ENCODE measurements at regions not wholly inside any gene's neighbourhood (a gene's known extent, or its start where the extent isn't known, plus 50 kb on each side); places are given as distances from the start of the nearest gene placed in this dataset.

- TF ChIP-seq, protein P1, sequence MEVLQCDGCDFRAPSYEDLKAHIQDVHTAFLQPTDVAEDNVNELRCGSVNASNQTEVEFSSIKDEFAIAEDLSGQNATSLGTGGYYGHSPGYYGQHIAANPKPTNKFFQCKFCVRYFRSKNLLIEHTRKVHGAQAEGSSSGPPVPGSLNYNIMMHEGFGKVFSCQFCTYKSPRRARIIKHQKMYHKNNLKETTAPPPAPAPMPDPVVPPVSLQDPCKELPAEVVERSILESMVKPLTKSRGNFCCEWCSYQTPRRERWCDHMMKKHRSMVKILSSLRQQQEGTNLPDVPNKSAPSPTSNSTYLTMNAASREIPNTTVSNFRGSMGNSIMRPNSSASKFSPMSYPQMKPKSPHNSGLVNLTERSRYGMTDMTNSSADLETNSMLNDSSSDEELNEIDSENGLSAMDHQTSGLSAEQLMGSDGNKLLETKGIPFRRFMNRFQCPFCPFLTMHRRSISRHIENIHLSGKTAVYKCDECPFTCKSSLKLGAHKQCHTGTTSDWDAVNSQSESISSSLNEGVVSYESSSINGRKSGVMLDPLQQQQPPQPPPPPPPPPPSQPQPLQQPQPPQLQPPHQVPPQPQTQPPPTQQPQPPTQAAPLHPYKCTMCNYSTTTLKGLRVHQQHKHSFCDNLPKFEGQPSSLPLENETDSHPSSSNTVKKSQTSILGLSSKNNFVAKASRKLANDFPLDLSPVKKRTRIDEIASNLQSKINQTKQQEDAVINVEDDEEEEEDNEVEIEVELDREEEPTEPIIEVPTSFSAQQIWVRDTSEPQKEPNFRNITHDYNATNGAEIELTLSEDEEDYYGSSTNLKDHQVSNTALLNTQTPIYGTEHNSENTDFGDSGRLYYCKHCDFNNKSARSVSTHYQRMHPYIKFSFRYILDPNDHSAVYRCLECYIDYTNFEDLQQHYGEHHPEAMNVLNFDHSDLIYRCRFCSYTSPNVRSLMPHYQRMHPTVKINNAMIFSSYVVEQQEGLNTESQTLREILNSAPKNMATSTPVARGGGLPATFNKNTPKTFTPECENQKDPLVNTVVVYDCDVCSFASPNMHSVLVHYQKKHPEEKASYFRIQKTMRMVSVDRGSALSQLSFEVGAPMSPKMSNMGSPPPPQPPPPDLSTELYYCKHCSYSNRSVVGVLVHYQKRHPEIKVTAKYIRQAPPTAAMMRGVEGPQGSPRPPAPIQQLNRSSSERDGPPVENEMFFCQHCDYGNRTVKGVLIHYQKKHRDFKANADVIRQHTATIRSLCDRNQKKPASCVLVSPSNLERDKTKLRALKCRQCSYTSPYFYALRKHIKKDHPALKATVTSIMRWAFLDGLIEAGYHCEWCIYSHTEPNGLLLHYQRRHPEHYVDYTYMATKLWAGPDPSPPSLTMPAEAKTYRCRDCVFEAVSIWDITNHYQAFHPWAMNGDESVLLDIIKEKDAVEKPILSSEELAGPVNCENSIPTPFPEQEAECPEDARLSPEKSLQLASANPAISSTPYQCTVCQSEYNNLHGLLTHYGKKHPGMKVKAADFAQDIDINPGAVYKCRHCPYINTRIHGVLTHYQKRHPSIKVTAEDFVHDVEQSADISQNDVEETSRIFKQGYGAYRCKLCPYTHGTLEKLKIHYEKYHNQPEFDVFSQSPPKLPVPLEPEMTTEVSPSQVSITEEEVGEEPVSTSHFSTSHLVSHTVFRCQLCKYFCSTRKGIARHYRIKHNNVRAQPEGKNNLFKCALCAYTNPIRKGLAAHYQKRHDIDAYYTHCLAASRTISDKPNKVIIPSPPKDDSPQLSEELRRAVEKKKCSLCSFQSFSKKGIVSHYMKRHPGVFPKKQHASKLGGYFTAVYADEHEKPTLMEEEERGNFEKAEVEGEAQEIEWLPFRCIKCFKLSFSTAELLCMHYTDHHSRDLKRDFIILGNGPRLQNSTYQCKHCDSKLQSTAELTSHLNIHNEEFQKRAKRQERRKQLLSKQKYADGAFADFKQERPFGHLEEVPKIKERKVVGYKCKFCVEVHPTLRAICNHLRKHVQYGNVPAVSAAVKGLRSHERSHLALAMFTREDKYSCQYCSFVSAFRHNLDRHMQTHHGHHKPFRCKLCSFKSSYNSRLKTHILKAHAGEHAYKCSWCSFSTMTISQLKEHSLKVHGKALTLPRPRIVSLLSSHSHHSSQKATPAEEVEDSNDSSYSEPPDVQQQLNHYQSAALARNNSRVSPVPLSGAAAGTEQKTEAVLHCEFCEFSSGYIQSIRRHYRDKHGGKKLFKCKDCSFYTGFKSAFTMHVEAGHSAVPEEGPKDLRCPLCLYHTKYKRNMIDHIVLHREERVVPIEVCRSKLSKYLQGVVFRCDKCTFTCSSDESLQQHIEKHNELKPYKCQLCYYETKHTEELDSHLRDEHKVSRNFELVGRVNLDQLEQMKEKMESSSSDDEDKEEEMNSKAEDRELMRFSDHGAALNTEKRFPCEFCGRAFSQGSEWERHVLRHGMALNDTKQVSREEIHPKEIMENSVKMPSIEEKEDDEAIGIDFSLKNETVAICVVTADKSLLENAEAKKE (CRISPR knock-in tag; IDR thresholded peaks at IDR 0.05): no peak
Measured at GRCh38 chr4:144504883-144505282, 141.1 kb upstream of the HHIP start (continued).

DNA sequence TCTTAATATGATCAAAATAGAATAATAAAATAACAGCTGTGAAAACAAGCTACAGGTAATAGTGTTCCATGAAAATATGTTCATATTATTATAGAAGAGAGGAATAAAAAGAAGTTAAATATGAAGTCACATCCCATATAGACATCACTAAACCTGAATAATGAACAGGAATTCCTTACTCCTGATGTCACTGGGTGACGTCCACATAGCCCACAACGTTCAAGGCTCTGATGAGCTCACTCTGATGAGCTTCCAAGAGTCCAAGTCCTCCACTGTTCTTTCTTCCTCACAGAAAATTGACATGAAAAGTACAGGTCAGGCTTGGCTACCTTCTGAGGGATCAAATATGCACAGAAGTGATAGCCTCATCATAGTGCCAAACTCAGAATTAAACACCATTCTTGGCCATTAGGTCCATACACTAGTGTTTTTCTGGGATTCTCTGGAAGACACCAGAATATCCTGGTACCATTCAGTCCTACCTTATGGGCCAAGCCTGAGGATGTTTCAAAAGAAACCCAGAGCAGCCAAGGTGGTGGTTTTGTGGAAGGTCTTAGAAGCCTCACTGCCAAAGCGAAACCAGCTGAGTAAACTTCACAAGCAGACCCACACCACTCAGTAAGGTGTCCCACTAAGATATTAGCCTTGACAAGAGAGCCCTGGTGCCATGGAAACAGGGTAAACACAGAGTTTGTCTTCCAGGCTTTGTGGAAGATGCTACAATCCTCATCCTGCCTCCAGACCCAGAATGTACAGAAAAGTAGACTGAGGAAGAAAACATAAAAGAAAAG is 138.4 kb upstream of the HHIP start:
- H4K20me1 ChIP-seq (replicated peaks; ENCODE audit: insufficient read depth): no peaks in the 10 kb centered on the region
- no peaks in the 10 kb centered on the region for H3K27me3 ChIP-seq (ENCODE audit: insufficient read depth)
- Mint-ChIP-seq H3K27me3 (ENCODE audit: insufficient read depth, low read depth, poor library complexity) (no peaks in the 10 kb centered on the region), H3K36me3 (ENCODE audit: low read depth) (no peaks in the 10 kb centered on the region), H3K4me3 (no peak overlapping the region), H3K9me3 (no peaks in the 10 kb centered on the region; the same call in 2 of the 3 replicates), H3K27ac (no peak overlapping the region), H3K4me1 (peaks cover 9% of the 10 kb centered on the region)
- H3K4me1 ChIP-seq (ENCODE audit: insufficient read depth): peaks cover 6% of the 10 kb centered on the region; the same call in 1 of the 2 replicates
- no peak overlapping the region for H2AFZ ChIP-seq
- H3K79me2 ChIP-seq (replicated peaks; ENCODE audit: insufficient read depth): no peaks in the 10 kb centered on the region
- H3F3A ChIP-seq (replicated peaks; ENCODE audit: low read depth): no peaks in the 10 kb centered on the region
- no peak overlapping the region for H3K4me2 ChIP-seq
- DNase-seq (ENCODE audit: low spot score) (no peak), ATAC-seq (no peak)
- 0 out of 2 replicates have a peak, but pooled peaks cover 4% of the 10 kb centered on the region for H3K9me2 ChIP-seq (ENCODE audit: insufficient read depth)
- no peak overlapping the region for H3K27ac ChIP-seq (ENCODE audit: low read depth)
- H3K4me3 ChIP-seq: no peak overlapping the region
- H3K36me3 ChIP-seq (ENCODE audit: insufficient read depth): no peaks in the 10 kb centered on the region
- TF ChIP-seq JUNB (IDR thresholded peaks at IDR 0.05; ENCODE audit: unreplicated experiment) (no peak), ZNF331 (CRISPR knock-in tag; IDR thresholded peaks at IDR 0.05; ENCODE audit: low read depth) (no peak), EZH2phosphoT487 (IDR thresholded peaks at IDR 0.05; ENCODE audit: unreplicated experiment) (no peak), EZH2 (IDR thresholded peaks at IDR 0.05; ENCODE audit: low read depth, unreplicated experiment) (no peak), CREB1 (CRISPR knock-in tag; IDR thresholded peaks at IDR 0.05; ENCODE audit: low read depth) (no peak), STAT1 (IDR thresholded peaks at IDR 0.05; ENCODE audit: unreplicated experiment) (no peak), ETS1 (IDR thresholded peaks at IDR 0.05) (no peak), NANOG (IDR thresholded peaks at IDR 0.05; ENCODE audit: borderline replicate concordance) (no peak), POLR2AphosphoS5 (IDR thresholded peaks at IDR 0.05; ENCODE audit: low read depth) (no peak)
- TF ChIP-seq, protein P2, sequence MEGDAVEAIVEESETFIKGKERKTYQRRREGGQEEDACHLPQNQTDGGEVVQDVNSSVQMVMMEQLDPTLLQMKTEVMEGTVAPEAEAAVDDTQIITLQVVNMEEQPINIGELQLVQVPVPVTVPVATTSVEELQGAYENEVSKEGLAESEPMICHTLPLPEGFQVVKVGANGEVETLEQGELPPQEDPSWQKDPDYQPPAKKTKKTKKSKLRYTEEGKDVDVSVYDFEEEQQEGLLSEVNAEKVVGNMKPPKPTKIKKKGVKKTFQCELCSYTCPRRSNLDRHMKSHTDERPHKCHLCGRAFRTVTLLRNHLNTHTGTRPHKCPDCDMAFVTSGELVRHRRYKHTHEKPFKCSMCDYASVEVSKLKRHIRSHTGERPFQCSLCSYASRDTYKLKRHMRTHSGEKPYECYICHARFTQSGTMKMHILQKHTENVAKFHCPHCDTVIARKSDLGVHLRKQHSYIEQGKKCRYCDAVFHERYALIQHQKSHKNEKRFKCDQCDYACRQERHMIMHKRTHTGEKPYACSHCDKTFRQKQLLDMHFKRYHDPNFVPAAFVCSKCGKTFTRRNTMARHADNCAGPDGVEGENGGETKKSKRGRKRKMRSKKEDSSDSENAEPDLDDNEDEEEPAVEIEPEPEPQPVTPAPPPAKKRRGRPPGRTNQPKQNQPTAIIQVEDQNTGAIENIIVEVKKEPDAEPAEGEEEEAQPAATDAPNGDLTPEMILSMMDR (conservative IDR thresholded peaks at IDR 0.05; ENCODE audit: low read depth in 2 of 2): no peak
- TF ChIP-seq, protein P3, sequence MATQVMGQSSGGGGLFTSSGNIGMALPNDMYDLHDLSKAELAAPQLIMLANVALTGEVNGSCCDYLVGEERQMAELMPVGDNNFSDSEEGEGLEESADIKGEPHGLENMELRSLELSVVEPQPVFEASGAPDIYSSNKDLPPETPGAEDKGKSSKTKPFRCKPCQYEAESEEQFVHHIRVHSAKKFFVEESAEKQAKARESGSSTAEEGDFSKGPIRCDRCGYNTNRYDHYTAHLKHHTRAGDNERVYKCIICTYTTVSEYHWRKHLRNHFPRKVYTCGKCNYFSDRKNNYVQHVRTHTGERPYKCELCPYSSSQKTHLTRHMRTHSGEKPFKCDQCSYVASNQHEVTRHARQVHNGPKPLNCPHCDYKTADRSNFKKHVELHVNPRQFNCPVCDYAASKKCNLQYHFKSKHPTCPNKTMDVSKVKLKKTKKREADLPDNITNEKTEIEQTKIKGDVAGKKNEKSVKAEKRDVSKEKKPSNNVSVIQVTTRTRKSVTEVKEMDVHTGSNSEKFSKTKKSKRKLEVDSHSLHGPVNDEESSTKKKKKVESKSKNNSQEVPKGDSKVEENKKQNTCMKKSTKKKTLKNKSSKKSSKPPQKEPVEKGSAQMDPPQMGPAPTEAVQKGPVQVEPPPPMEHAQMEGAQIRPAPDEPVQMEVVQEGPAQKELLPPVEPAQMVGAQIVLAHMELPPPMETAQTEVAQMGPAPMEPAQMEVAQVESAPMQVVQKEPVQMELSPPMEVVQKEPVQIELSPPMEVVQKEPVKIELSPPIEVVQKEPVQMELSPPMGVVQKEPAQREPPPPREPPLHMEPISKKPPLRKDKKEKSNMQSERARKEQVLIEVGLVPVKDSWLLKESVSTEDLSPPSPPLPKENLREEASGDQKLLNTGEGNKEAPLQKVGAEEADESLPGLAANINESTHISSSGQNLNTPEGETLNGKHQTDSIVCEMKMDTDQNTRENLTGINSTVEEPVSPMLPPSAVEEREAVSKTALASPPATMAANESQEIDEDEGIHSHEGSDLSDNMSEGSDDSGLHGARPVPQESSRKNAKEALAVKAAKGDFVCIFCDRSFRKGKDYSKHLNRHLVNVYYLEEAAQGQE (IDR thresholded peaks at IDR 0.05; ENCODE audit: unreplicated experiment): no peak
